ENCODE measurements at regions not wholly inside any gene's neighbourhood (a gene's known extent, or its start where the extent isn't known, plus 50 kb on each side); places are given as distances from the start of the nearest gene placed in this dataset.
"Not testable (repeated sequence)": the region's sequence is repeated elsewhere in the genome, so short reads cannot be mapped to it uniquely, and the experiment has no call there.

DNA sequence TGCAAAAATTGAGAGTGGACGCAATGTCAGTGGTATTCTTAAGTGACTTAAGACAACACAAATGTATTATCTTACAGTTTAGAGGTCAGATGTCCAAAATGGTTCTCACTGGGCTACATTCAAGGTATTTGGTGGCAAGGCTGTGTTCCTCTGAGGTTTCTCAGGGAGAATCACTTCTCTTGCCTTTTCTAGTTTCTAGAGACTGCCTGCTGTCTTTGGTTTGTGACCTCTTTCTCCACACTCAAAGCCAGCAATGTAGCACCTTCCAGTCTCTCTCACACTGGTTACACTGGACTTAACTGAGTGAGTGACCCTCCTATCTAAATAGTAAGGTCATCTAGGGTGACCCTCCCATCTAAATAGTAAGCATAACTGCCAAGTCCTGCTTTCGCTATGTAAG is 613.2 kb upstream of the COBL start:
- TF ChIP-seq, protein P1, sequence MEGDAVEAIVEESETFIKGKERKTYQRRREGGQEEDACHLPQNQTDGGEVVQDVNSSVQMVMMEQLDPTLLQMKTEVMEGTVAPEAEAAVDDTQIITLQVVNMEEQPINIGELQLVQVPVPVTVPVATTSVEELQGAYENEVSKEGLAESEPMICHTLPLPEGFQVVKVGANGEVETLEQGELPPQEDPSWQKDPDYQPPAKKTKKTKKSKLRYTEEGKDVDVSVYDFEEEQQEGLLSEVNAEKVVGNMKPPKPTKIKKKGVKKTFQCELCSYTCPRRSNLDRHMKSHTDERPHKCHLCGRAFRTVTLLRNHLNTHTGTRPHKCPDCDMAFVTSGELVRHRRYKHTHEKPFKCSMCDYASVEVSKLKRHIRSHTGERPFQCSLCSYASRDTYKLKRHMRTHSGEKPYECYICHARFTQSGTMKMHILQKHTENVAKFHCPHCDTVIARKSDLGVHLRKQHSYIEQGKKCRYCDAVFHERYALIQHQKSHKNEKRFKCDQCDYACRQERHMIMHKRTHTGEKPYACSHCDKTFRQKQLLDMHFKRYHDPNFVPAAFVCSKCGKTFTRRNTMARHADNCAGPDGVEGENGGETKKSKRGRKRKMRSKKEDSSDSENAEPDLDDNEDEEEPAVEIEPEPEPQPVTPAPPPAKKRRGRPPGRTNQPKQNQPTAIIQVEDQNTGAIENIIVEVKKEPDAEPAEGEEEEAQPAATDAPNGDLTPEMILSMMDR (IDR thresholded peaks at IDR 0.05; ENCODE audit: extremely low read depth, insufficient read depth, missing control alignments), result no peak
- in situ Hi-C loops (cut with MboI; ENCODE audit: low pct_unique_long_range_greater_than_20kb, low sequenced_read_pairs, unreplicated experiment), result no loop called here
- no peak for DNase-seq (ENCODE audit: low spot score)

DNA sequence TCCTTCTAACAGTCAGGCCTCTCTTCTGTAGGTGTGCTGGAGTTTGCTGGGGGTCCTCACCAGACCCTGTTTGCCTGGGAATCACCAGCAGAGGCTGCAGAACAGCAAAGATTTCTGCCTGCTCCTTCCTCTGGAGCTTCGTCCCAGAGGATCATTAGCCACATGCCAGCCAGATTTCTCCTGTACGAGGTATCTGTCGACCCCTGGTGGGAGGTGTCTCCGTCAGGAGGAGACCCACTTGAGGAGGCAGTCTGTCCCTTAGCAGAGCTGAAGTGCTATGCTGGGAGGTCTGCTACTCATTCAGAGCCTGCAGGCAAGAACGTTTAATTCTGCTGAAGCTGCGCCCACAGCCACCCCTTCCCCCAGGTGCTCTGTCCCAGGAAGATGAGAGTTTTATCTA is 611.1 kb upstream of the COBL start:
- no peak for DNase-seq (ENCODE audit: low spot score)
- in situ Hi-C loops (cut with MboI; ENCODE audit: low pct_unique_long_range_greater_than_20kb, low sequenced_read_pairs, unreplicated experiment), result no loop called here
- TF ChIP-seq, protein P1 (IDR thresholded peaks at IDR 0.05; ENCODE audit: extremely low read depth, insufficient read depth, missing control alignments), result no peak

DNA sequence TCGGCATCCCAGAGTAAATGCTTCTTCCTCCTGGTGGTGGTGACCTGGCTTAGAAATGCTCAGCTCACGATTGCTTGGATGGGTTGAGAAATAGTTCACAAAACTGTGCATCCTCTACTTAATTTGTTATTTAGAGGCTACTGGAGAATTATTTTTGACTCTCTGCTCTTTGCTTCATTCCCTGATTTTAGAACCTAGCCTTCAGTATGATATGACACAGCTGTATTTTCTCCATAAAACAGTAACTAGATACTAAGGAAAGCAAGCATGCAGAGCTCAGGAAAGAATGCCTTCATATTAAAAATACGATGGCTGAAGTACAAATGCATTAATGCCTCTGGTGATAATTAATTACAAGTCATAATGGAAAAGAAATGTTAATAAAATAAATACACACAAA is 602.0 kb upstream of the COBL start:
- no peak for DNase-seq (ENCODE audit: low spot score)
- in situ Hi-C loops (cut with MboI; ENCODE audit: low pct_unique_long_range_greater_than_20kb, low sequenced_read_pairs, unreplicated experiment), result no loop called here
- TF ChIP-seq, protein P1 (IDR thresholded peaks at IDR 0.05; ENCODE audit: extremely low read depth, insufficient read depth, missing control alignments), result no peak

DNA sequence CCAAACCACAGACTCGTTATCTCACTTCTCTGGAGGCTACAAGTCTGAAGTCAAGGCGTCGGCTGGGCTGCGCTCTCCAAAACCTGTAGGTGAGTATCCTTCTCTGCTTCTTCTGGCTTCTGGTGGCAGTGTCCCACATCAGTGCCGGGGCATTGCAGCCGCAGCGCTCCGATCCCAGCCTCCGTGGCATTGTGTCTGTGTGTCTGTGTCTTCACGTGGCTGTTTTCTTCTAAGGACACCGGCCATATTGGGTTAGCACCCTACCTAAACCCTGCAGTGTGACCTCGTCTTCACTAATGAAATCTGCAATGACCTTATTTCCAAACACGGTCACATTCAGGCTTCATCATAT is 584.9 kb upstream of the COBL start:
- DNase-seq (ENCODE audit: low spot score), result no peak
- in situ Hi-C loops (cut with MboI; ENCODE audit: low pct_unique_long_range_greater_than_20kb, low sequenced_read_pairs, unreplicated experiment), result no loop called here

DNA sequence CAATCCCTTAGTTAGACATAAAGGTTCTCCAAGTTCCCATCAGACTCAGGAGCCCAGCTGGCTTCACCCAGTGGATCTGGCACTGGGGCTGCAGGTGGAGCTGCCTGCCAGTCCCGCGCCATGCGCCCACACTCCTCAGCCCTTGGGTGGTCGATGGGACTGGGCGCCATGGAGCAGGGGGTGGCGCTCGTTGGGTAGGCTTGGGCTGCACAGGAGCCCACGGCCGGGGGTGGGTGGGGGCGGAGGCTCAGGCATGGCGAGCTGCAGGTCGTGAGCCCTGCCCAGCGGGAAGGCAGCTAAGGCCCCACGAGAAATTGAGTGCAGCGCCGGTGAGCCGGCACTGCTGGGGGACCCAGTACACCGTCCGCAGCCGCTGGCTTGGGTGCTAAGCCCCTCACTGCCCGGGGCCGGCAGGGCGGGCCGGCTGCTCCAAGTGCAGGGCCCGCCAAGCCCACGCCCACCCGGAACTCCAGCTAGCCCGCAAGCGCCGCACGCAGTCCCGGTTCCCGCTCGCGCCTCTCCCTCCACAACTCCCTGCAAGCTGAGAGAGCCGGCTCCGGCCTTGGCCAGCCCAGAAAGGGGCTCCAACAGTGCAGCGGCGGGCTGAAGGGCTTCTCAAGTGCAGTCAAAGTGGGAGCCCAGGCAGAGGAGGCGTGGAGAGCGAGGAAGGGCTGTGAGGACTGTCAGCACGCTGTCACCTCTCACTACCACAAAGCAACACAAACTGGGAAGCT is 584.3 kb upstream of the COBL start:
- in situ Hi-C loops (cut with MboI; ENCODE audit: low pct_unique_long_range_greater_than_20kb, low sequenced_read_pairs, unreplicated experiment); DNase-seq (ENCODE audit: low spot score): not testable (repeated sequence)

More for the DNA sequence above, 584.9 kb upstream of the COBL start:
- TF ChIP-seq, protein P1 (IDR thresholded peaks at IDR 0.05; ENCODE audit: extremely low read depth, insufficient read depth, missing control alignments), result no peak

DNA sequence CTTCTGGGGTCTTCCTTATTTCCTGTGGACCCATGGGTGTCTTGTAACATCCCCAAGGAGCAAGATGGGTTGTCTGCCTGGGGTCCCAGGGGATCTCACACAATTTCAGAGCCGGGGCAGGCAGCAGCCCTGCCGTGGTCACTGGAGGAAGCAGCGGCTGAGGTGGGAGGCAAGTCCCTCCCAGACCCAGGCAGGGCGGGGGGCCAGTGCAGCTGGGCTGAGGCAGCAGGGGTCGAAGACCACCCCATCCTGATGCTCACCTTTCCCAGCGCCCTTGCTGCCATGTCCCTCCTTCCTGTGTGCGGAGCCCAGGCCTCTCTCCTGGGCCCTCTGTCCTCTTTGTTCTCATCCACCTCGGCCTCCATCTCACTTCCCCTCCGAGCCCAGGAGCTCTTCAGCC is 583.0 kb upstream of the COBL start:
- DNase-seq (ENCODE audit: low spot score), result no peak
- in situ Hi-C loops (cut with MboI; ENCODE audit: low pct_unique_long_range_greater_than_20kb, low sequenced_read_pairs, unreplicated experiment), result no loop called here
- TF ChIP-seq, protein P1 (IDR thresholded peaks at IDR 0.05; ENCODE audit: extremely low read depth, insufficient read depth, missing control alignments), result no peak

DNA sequence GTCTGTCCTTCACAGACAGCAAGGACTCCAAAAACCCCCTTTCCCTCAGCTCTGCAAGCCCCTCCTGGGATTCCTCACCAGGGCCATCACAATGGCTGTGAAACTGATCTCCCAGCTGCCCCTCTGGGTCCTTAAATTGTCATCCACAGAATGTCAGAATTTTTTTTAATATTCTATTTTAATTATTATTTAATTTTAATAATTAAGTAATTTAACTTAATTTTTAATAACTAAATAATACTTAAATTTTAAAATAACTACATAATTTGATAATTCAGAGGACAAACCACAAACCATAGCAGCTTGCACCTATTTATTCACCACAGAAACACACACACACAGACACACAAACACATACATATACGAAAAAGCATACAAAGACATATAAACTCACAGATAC is 565.8 kb upstream of the COBL start:
- TF ChIP-seq, protein P1 (IDR thresholded peaks at IDR 0.05; ENCODE audit: extremely low read depth, insufficient read depth, missing control alignments), result no peak
- DNase-seq (ENCODE audit: low spot score), result no peak
- in situ Hi-C loops (cut with MboI; ENCODE audit: low pct_unique_long_range_greater_than_20kb, low sequenced_read_pairs, unreplicated experiment), result no loop called here
